ENCODE measurements at regions not wholly inside any gene's neighbourhood (a gene's known extent, or its start where the extent isn't known, plus 50 kb on each side); places are given as distances from the start of the nearest gene placed in this dataset.

DNA sequence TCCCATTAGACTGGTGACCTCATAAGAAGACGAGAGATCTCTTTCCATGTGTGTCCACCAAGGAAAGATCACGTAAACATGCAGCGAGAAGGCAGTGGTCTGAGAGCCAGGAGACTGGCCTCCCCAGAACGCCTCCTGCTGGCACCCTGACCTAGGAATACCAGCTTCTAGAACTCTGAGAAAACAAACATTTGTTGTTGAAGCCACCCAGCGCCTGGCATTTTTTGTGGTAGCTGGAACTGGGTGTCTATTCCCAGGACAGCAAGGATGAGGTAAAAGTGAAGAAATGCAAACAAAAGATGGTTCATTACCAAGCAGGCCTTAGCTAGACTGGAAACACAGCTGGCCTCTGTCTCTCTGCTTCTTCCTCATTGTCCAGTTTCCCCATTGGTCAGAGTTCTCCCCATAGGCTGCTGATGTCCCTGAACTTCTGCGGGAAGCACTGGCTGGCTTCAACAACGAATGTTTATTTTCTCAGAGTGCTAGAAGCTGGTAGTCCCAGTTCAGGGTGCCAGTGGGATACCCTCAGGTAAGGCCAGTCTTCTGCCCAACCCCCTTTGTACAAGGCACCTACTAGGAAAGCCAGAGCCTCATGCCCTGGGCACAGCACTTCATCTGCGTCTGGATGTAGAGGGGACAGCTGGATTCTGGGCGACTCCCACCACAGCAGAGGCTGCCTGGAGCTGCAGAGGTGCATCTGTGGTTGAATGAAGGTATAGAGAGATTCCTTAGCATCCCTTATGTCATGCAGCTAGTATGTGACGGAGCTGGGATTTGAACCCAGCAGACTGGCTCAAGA lies 304.9 kb downstream of the TCERG1L start:
- TF ChIP-seq SMC3 (IDR thresholded peaks at IDR 0.05; ENCODE audit: low read depth, low read length) (no peak), POLR2A (IDR thresholded peaks at IDR 0.05; ENCODE audit: low read depth, low read length) (no peak), FOS (IDR thresholded peaks at IDR 0.05; ENCODE audit: low read depth, low read length) (no peak), CEBPB (IDR thresholded peaks at IDR 0.05; ENCODE audit: low read depth, low read length) (no peak), RFX5 (IDR thresholded peaks at IDR 0.05; ENCODE audit: low read depth, low read length) (no peak), RCOR1 (IDR thresholded peaks at IDR 0.05; ENCODE audit: insufficient replicate concordance, low read length) (no peak), MXI1 (IDR thresholded peaks at IDR 0.05; ENCODE audit: borderline replicate concordance, low read depth, low read length) (no peak), CHD1 (IDR thresholded peaks at IDR 0.05; ENCODE audit: low read depth, low read length) (no peak)
- TF ChIP-seq, protein P1, sequence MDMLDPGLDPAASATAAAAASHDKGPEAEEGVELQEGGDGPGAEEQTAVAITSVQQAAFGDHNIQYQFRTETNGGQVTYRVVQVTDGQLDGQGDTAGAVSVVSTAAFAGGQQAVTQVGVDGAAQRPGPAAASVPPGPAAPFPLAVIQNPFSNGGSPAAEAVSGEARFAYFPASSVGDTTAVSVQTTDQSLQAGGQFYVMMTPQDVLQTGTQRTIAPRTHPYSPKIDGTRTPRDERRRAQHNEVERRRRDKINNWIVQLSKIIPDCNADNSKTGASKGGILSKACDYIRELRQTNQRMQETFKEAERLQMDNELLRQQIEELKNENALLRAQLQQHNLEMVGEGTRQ (IDR thresholded peaks at IDR 0.05; ENCODE audit: low read depth, low read length): no peak
- TF ChIP-seq, protein P2, sequence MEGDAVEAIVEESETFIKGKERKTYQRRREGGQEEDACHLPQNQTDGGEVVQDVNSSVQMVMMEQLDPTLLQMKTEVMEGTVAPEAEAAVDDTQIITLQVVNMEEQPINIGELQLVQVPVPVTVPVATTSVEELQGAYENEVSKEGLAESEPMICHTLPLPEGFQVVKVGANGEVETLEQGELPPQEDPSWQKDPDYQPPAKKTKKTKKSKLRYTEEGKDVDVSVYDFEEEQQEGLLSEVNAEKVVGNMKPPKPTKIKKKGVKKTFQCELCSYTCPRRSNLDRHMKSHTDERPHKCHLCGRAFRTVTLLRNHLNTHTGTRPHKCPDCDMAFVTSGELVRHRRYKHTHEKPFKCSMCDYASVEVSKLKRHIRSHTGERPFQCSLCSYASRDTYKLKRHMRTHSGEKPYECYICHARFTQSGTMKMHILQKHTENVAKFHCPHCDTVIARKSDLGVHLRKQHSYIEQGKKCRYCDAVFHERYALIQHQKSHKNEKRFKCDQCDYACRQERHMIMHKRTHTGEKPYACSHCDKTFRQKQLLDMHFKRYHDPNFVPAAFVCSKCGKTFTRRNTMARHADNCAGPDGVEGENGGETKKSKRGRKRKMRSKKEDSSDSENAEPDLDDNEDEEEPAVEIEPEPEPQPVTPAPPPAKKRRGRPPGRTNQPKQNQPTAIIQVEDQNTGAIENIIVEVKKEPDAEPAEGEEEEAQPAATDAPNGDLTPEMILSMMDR (conservative IDR thresholded peaks at IDR 0.05; ENCODE audit: low read depth, low read length): no peak
